Osteoblast (primary cell): ENCODE measurements at regions not wholly inside any gene's neighbourhood (a gene's known extent, or its start where the extent isn't known, plus 50 kb on each side); places are given as distances from the start of the nearest gene placed in this dataset.

Experiments used
- DNase-seq: peaks from one replicate; pipeline ENCODE4 v3.0.0; 2011; ENCODE audit warnings: low spot score, mixed read lengths; ENCODE audit not compliant: insufficient read length; ENCODE audit errors: missing footprints
- H2AFZ ChIP-seq: 2 replicates; pipeline ENCODE4 v1.6.0; 2011; ENCODE audit warnings: mild to moderate bottlenecking, low read length
- H3K27ac ChIP-seq: 2 replicates; pipeline ENCODE4 v1.5.1; 2011; ENCODE audit warnings: mild to moderate bottlenecking, low read depth, low read length, moderate library complexity
- H3K27me3 ChIP-seq: 2 replicates; pipeline ENCODE4 v1.6.0; 2012; ENCODE audit warnings: mild to moderate bottlenecking, control low read depth, inconsistent platforms, low read length, moderate library complexity; ENCODE audit not compliant: insufficient read depth
- H3K36me3 ChIP-seq: 2 replicates; pipeline ENCODE4 v1.5.1; 2011; ENCODE audit warnings: mild to moderate bottlenecking, low read length, control low read depth, moderate library complexity; ENCODE audit not compliant: insufficient read depth
- H3K4me1 ChIP-seq: 2 replicates; pipeline ENCODE4 v1.5.1; 2011; ENCODE audit warnings: mild to moderate bottlenecking, low read length, control low read depth, moderate library complexity; ENCODE audit not compliant: insufficient read depth
- H3K4me2 ChIP-seq: 2 replicates; pipeline ENCODE4 v1.6.0; 2011; ENCODE audit warnings: mild to moderate bottlenecking, low read length; ENCODE audit not compliant: insufficient read depth
- H3K4me3 ChIP-seq: fragments of 200-600 bp; sonication (generic); 3 replicates; pipeline ENCODE4 v1.5.1; 2012; ENCODE audit warnings: mild to moderate bottlenecking, low read length, inconsistent platforms; ENCODE audit not compliant: insufficient read depth
- H3K79me2 ChIP-seq: 2 replicates; pipeline ENCODE4 v1.6.0; 2012; ENCODE audit warnings: mild to moderate bottlenecking, low read length, control low read depth, inconsistent platforms; ENCODE audit not compliant: insufficient read depth
- H3K9me3 ChIP-seq: 2 replicates; pipeline ENCODE4 v1.5.1; 2011; ENCODE audit warnings: low read depth, low read length, control low read depth
- H4K20me1 ChIP-seq: 2 replicates; pipeline ENCODE4 v1.6.0; 2012; ENCODE audit warnings: mild to moderate bottlenecking, low read length, control low read depth; ENCODE audit not compliant: insufficient read depth
- CTCF ChIP-seq: IDR thresholded peaks from 2 replicates; pipeline ENCODE4 v1.5.1; 2011; ENCODE audit warnings: mild to moderate bottlenecking, low read depth, low read length, moderate library complexity; ENCODE audit errors: extremely low read depth

- no peak for DNase-seq
- Histone ChIP-seq H3K9me3 (no peaks in the 10 kb centered on the region), H3K79me2 (no peaks in the 10 kb centered on the region), H3K4me1 (peaks cover 2% of the 10 kb centered on the region), H3K4me2 (no peak overlapping the region), H3K27ac (no peak overlapping the region), H2AFZ (no peak overlapping the region), H3K36me3 (no peaks in the 10 kb centered on the region), H3K27me3 (no peaks in the 10 kb centered on the region), H3K4me3 (no peak overlapping the region), H4K20me1 (no peaks in the 10 kb centered on the region)
- peak; percentile 29 for TF ChIP-seq CTCF
Observed at GRCh38 chr6:169121013-169121412, 132.6 kb downstream of the THBS2 start.

- no peaks in the 10 kb centered on the region for H4K20me1 ChIP-seq
- H2AFZ ChIP-seq = no peak overlapping the region
- DNase-seq = no peak
- no peak overlapping the region for H3K4me3 ChIP-seq
- no peaks in the 10 kb centered on the region for H3K27me3 ChIP-seq
- no peak overlapping the region for H3K27ac ChIP-seq
- TF ChIP-seq CTCF = no peak
- peaks cover 7% of the 10 kb centered on the region for H3K4me1 ChIP-seq
- no peaks in the 10 kb centered on the region for H3K36me3 ChIP-seq
- H3K79me2 ChIP-seq = no peaks in the 10 kb centered on the region
- no peak overlapping the region for H3K4me2 ChIP-seq
- H3K9me3 ChIP-seq = no peaks in the 10 kb centered on the region
Observed at GRCh38 chr6:169119669-169120068, 134.0 kb downstream of the THBS2 start.

GRCh38 chr6:169118346-169118830 lies 135.3 kb downstream of the THBS2 start:
- no peak for DNase-seq
- peaks cover 7% of the 10 kb centered on the region for H3K4me1 ChIP-seq
- no peaks in the 10 kb centered on the region for H3K36me3 ChIP-seq
- H3K79me2 ChIP-seq = no peaks in the 10 kb centered on the region
- H3K9me3 ChIP-seq = no peaks in the 10 kb centered on the region
- TF ChIP-seq CTCF = no peak
- H3K4me3 ChIP-seq = no peak overlapping the region
- no peak overlapping the region for H2AFZ ChIP-seq
- H3K4me2 ChIP-seq = no peak overlapping the region
- H3K27me3 ChIP-seq = no peaks in the 10 kb centered on the region
- no peaks in the 10 kb centered on the region for H4K20me1 ChIP-seq
- no peak overlapping the region for H3K27ac ChIP-seq

- no peak overlapping the region for H3K4me2 ChIP-seq
- no peak for DNase-seq
- H3K4me1 ChIP-seq = peaks cover 7% of the 10 kb centered on the region
- TF ChIP-seq CTCF = no peak
- H3K4me3 ChIP-seq = no peak overlapping the region
- no peaks in the 10 kb centered on the region for H3K79me2 ChIP-seq
- H3K36me3 ChIP-seq = no peaks in the 10 kb centered on the region
- no peaks in the 10 kb centered on the region for H4K20me1 ChIP-seq
- H3K27ac ChIP-seq = no peak overlapping the region
- H2AFZ ChIP-seq = no peak overlapping the region
- H3K27me3 ChIP-seq = no peaks in the 10 kb centered on the region
- H3K9me3 ChIP-seq = no peaks in the 10 kb centered on the region
Observed at GRCh38 chr6:169117663-169118062, 136.0 kb downstream of the THBS2 start.
